Endothelial cell of umbilical vein (primary cell): ENCODE measurements at regions not wholly inside any gene's neighbourhood (a gene's known extent, or its start where the extent isn't known, plus 50 kb on each side); places are given as distances from the start of the nearest gene placed in this dataset.

Experiments
- EZH2 ChIP-seq: IDR thresholded peaks from 2 replicates; pipeline ENCODE4 v1.6.1; 2012; ENCODE audit warnings: borderline replicate concordance, low read depth, mild to moderate bottlenecking, moderate library complexity, low read length, inconsistent platforms; ENCODE audit not compliant: severe bottlenecking
- FOS ChIP-seq: IDR thresholded peaks from 2 replicates; pipeline ENCODE4 v1.6.1; 2011; ENCODE audit warnings: mild to moderate bottlenecking, low read length, moderate library complexity, borderline replicate concordance; ENCODE audit not compliant: insufficient read depth
- POLR2A ChIP-seq: IDR thresholded peaks from 2 replicates; pipeline ENCODE4 v1.6.1; 2012; ENCODE audit warnings: low read depth, mild to moderate bottlenecking, control low read depth, low read length

- TF ChIP-seq FOS (no peak), POLR2A (no peak), EZH2 (no peak)
Observed at GRCh38 chr3:104596551-104596950, 770.2 kb upstream of the ALCAM start.
